Right lobe of liver (tissue), 6 donors: ENCODE measurements at regions not wholly inside any gene's neighbourhood (a gene's known extent, or its start where the extent isn't known, plus 50 kb on each side); places are given as distances from the start of the nearest gene placed in this dataset.

ENCODE experiments used
- ATAC-seq, 4 donors: fragments of 200-7000 bp; cut with Tn5 transposase; one replicate each; pipeline ENCODE4 v1.9.1; 2020; ENCODE audit warnings: mild to moderate bottlenecking in 4 of 4, moderate library complexity in 4 of 4
- DNase-seq, 3 donors: peaks; one replicate each; pipeline ENCODE4 v3.0.0-alpha.2; 2020
- H3K27ac ChIP-seq, 3 donors: fragments of 200-600 bp; one replicate each; pipeline ENCODE4 v1.8.0; 2022
- H3K27me3 ChIP-seq, 2 donors: fragments of 200-600 bp; one replicate each; pipeline ENCODE4 v1.8.0; 2022
- H3K36me3 ChIP-seq, 4 donors: fragments of 200-600 bp; sonication (generic) in 1 of 4; one replicate each; pipeline versions ENCODE4 v1.5.1 to v1.8.0; 2017 to 2022; ENCODE audit warnings: control low read depth in 1 of 4
- H3K4me1 ChIP-seq, 4 donors: fragments of 200-600 bp; sonication (generic) in 1 of 4; one replicate each; pipeline versions ENCODE4 v1.5.1 to v1.8.0; 2017 to 2022; ENCODE audit warnings: control low read depth in 1 of 4
- H3K4me3 ChIP-seq, 3 donors: fragments of 200-600 bp; one replicate each; pipeline ENCODE4 v1.8.0; 2022
- H3K9me3 ChIP-seq, 4 donors: fragments of 200-600 bp; sonication (generic) in 1 of 4; one replicate each; pipeline versions ENCODE4 v1.5.1 to v1.8.0; 2017 to 2022; ENCODE audit warnings: control low read depth in 1 of 4
- POLR2A ChIP-seq: fragments of 450-650 bp; IDR thresholded peaks from one replicate; pipeline ENCODE4 v1.6.1; 2017; ENCODE audit warnings: antibody characterized with exemption, mild to moderate bottlenecking
- WGBS: methylation state at CpG from one replicate; pipeline ENCODE4 v1.1.6; 2018; ENCODE audit warnings: low coverage, low lambda C conversion rate; ENCODE audit not compliant: insufficient coverage; ENCODE audit errors: missing lambda C conversion rate; 5-methylcytosine and 5-hydroxymethylcytosine counted together
- intact Hi-C, 2 donors: fragments of 100-400 bp; cut with DNase I; formaldehyde crosslinking; loops; one replicate each; pipeline versions ENCODE4 v1.11.2 to v1.14.1; 2022
- TF ChIP-seq, protein P1 (sequence below), 4 donors: fragments of 200-600 bp in 3 of 4; fragments of 450-650 bp in 1 of 4; IDR thresholded peaks; one replicate each; pipeline versions ENCODE4 v1.5.1 to v1.8.0; 2016 to 2022; ENCODE audit warnings: antibody characterized with exemption in 4 of 4, mild to moderate bottlenecking in 2 of 4
- donor health status: DM: no; HTN: yes; CAD: no.
- donor health status: DM: no; HTN: no; CAD: no.
- donor health status: DM: no; HTN: no; CAD: no.
- donor health status: DM: no; HTN: yes; CAD: no.
- donor health status: DM: no; HTN: yes; CAD: no.

DNA sequence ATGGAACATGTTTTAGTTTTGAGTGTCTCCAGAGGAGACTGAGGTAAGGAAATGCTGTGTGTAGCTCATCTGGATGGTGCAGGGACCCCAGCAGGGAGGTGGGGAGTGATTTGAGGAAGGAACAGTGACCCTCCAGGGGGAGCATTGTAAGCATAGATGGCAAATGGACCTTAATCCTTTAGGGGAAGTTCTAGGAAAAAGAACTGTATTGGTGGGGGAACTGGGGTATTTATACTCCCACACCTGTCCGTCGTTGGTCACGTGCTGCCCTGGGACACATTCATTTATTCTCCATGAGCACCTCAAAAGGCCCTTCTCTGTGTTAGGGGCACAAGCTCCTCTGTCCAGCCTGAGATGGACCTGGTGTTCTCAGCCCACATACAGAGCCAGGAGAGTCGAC, 233.9 kb upstream of the HDAC4 start:
- Histone ChIP-seq H3K27me3 (no peaks in the 10 kb centered on the region), H3K4me1 (no peaks in the 10 kb centered on the region), H3K4me3 (no peak overlapping the region), H3K9me3 (no peaks in the 10 kb centered on the region), H3K27ac (no peak overlapping the region), H3K36me3 (no peaks in the 10 kb centered on the region)
- WGBS, result 57% methylated on average over 1 of the region's 4 CpGs
- DNase-seq (no peak), ATAC-seq (no peak)
- TF ChIP-seq POLR2A, result no peak
- TF ChIP-seq, protein P1, sequence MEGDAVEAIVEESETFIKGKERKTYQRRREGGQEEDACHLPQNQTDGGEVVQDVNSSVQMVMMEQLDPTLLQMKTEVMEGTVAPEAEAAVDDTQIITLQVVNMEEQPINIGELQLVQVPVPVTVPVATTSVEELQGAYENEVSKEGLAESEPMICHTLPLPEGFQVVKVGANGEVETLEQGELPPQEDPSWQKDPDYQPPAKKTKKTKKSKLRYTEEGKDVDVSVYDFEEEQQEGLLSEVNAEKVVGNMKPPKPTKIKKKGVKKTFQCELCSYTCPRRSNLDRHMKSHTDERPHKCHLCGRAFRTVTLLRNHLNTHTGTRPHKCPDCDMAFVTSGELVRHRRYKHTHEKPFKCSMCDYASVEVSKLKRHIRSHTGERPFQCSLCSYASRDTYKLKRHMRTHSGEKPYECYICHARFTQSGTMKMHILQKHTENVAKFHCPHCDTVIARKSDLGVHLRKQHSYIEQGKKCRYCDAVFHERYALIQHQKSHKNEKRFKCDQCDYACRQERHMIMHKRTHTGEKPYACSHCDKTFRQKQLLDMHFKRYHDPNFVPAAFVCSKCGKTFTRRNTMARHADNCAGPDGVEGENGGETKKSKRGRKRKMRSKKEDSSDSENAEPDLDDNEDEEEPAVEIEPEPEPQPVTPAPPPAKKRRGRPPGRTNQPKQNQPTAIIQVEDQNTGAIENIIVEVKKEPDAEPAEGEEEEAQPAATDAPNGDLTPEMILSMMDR (IDR thresholded peaks at IDR 0.05), result no peak
- intact Hi-C loops, result no loop called here

DNA sequence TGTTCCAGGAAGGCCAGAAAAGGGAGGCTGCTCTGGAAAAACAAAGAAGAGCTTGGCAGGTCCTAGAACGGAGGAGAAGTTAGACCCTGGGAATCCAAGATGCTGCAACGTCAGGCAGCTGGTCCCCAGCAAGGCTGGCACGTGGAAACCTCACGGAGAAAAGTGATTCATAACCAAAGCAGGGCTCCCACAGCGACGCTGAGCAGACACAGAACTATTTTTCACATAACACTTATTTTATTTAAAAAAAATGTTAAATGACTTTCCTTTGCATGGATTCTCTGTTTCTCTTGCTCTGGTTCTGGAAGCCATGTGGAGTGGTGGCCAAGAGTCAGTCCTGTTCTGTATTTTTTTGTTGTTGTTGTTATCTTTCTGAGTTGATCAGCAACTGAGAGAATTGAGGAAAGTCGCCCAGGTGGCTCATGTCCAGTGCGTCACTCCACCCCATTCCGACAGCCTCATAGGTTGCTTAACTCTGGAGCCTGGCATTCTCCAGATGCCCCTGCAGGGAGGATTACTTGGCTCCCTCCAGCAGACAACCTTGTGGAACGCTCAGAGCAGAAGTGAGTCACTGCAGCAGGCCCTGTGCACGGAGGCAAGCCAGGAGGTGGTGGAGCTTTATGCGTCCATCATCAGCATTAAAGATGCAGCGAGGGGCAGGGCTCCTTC, 229.9 kb upstream of the HDAC4 start:
- TF ChIP-seq POLR2A, result no peak
- TF ChIP-seq, protein P1 (IDR thresholded peaks at IDR 0.05), result no peak
- no peaks in the 10 kb centered on the region for H3K36me3 ChIP-seq
- H3K27ac ChIP-seq, result no peak overlapping the region
- H3K9me3 ChIP-seq, result no peaks in the 10 kb centered on the region
- no peak for ATAC-seq
- no peaks in the 10 kb centered on the region for H3K4me1 ChIP-seq
- DNase-seq, result no peak
- H3K27me3 ChIP-seq, result no peaks in the 10 kb centered on the region
- H3K4me3 ChIP-seq, result no peak overlapping the region
- intact Hi-C loops, result no loop called here
- 72% methylated on average over 11 of the region's 13 CpGs for whole genome bisulfite sequencing

DNA sequence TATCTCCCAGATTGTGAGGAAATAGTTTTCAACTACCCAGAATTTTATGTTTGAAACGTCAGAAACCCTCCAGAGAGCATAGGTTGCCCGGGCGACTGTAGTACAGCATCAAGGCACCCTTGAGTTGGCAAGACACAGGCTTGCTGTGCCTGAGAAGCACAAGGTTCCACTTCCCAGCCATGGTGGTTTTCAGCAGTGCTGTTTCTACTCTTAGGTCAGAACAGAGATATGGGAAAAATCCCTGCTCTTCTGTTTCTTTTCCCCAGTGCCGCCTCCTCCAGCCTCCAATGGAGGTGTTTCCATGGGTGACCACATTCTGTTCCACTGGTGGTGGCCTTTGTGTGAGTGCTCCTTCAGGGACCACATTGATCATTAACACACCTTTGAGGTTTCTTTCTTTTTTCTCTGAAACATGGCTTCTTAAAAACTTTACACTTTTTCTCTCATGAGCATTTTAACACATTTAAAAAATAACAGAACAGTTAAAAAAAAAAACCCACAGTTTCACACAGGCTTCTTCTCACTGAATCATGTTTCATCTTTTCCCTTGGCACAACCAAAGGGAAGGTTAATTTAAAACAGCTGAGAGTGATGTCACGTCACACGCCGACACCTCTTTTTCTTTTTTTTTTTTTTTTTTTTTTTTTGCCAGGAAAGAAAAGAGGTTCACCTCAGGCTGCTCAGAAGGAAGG, 229.3 kb upstream of the HDAC4 start:
- intact Hi-C loops, result no loop called here
- Histone ChIP-seq H3K4me1 (no peaks in the 10 kb centered on the region), H3K27ac (no peak overlapping the region), H3K9me3 (no peaks in the 10 kb centered on the region), H3K27me3 (no peaks in the 10 kb centered on the region), H3K4me3 (no peak overlapping the region), H3K36me3 (no peaks in the 10 kb centered on the region)
- ATAC-seq, result no peak
- no peak for DNase-seq
- TF ChIP-seq POLR2A, result no peak
- TF ChIP-seq, protein P1 (IDR thresholded peaks at IDR 0.05), result no peak
- 61% methylated on average over 7 of the region's 7 CpGs for WGBS

DNA sequence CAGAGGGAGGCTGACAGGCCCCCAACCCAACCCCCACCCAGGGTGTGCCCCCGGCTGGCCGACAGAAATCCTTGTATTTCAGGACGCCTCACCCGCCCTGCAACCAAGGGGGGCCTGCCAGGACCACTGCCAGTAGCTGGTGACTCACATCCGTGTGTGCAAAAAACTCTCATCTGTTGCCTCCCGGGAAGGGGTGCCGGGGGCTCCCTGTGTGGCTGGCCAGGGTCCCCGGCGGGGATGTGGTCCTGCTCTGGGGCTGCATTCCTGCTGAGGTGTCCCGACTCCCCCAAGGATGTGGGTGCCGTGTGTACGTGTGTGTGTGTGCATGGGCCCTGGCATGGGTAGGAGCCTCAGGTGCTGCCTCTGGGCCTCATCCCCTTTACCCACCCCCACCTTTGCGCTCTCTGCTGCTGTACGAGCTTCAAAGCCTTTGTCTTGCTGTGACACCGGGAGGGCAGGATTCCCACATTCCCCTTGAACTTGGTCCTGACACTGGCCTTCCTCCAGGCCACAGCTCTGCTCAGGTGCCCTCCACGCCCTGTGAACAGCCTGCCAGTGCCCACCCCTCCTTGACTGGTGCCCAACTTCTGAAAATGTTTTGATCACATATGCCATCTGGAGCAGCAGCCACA, 226.3 kb upstream of the HDAC4 start:
- 90% methylated on average over 2 of the region's 16 CpGs for WGBS
- H3K27ac ChIP-seq, result no peak overlapping the region
- no peaks in the 10 kb centered on the region for H3K36me3 ChIP-seq

More for the DNA sequence above, 226.3 kb upstream of the HDAC4 start:
- H3K27me3 ChIP-seq, result no peaks in the 10 kb centered on the region
- H3K4me1 ChIP-seq, result no peaks in the 10 kb centered on the region
- H3K9me3 ChIP-seq, result no peaks in the 10 kb centered on the region
- intact Hi-C loops, result no loop called here
- peak in 1 of 4 donors; percentile 38 for ATAC-seq
- no peak for DNase-seq
- TF ChIP-seq, protein P1 (IDR thresholded peaks at IDR 0.05), result no peak
- no peak for TF ChIP-seq POLR2A
- H3K4me3 ChIP-seq, result no peak overlapping the region
